OCI-LY1 (cell line): ENCODE measurements at regions not wholly inside any gene's neighbourhood (a gene's known extent, or its start where the extent isn't known, plus 50 kb on each side); places are given as distances from the start of the nearest gene placed in this dataset.

Source experiments
- EZH2 ChIP-seq: fragments of 200-600 bp; sonication (generic), shearing (Covaris generic); IDR thresholded peaks from 2 replicates; pipeline ENCODE4 v1.8.0; 2017; ENCODE audit warnings: borderline replicate concordance, mixed run types, mild to moderate bottlenecking, antibody characterized with exemption, low read length, moderate library complexity, mixed read lengths
- TF ChIP-seq, protein P1 (sequence below): fragments of 200-600 bp; sonication (generic), shearing (Covaris generic); IDR thresholded peaks from 2 replicates; pipeline ENCODE4 v1.5.1; 2017; ENCODE audit warnings: mild to moderate bottlenecking, antibody characterized with exemption, low read length, moderate library complexity, mixed read lengths

DNA sequence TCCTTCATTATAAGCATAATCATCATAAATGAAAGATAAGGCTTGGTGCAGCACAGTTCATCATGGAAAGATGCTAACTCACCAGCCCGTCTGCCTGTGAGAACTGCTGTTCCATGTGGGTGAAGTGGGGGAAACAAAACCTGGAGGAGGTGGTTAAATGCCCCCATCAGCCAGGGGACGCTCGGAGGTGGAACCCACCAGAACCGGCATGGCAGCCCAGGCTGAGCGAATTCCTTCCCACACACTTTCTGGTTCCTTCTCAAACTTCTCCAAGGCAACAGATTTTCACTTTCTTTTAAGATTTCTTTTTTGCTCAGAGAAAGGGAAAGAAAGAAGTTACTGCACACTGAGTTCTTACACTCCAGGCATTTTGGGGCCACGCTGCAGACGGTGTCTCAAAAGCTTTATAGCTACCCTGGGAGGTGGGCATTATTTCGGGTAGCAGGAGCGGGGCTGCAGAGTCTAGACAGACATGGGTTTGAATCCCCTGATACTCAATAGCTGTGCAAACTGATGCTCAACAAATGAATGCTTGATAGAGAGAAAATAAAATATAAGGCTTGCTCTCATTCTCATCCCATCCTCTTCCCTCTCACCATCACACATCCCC is 190.7 kb downstream of the BCL11B start:
- TF ChIP-seq, protein P1, sequence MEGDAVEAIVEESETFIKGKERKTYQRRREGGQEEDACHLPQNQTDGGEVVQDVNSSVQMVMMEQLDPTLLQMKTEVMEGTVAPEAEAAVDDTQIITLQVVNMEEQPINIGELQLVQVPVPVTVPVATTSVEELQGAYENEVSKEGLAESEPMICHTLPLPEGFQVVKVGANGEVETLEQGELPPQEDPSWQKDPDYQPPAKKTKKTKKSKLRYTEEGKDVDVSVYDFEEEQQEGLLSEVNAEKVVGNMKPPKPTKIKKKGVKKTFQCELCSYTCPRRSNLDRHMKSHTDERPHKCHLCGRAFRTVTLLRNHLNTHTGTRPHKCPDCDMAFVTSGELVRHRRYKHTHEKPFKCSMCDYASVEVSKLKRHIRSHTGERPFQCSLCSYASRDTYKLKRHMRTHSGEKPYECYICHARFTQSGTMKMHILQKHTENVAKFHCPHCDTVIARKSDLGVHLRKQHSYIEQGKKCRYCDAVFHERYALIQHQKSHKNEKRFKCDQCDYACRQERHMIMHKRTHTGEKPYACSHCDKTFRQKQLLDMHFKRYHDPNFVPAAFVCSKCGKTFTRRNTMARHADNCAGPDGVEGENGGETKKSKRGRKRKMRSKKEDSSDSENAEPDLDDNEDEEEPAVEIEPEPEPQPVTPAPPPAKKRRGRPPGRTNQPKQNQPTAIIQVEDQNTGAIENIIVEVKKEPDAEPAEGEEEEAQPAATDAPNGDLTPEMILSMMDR = no peak
- TF ChIP-seq EZH2 = no peak
